CD14-positive monocyte (primary cell): ENCODE measurements at regions not wholly inside any gene's neighbourhood (a gene's known extent, or its start where the extent isn't known, plus 50 kb on each side); places are given as distances from the start of the nearest gene placed in this dataset.

Experiments used
- DNase-seq, 3 donors: peaks; one replicate each; pipeline ENCODE4 v3.0.0-alpha.2; 2011 to 2022
- H2AFZ ChIP-seq: 2 replicates; pipeline ENCODE4 v1.6.0; 2012; ENCODE audit warnings: mild to moderate bottlenecking, low read depth, low read length, inconsistent platforms; ENCODE audit not compliant: insufficient read depth, poor library complexity, severe bottlenecking
- H3K27ac ChIP-seq, 2 donors: 1 replicate in 1 of 2; 2 replicates in 1 of 2; pipeline ENCODE4 v1.5.1; 2012 to 2013; ENCODE audit warnings: low read length in 2 of 2, control low read depth in 1 of 2, inconsistent platforms in 1 of 2, low read depth in 1 of 2, mild to moderate bottlenecking in 1 of 2
- H3K27me3 ChIP-seq, 2 donors: one replicate each; pipeline versions ENCODE4 v1.6.0 to v1.6.1; 2011 to 2013; ENCODE audit warnings: low read length in 2 of 2; ENCODE audit not compliant: control insufficient read depth in 2 of 2, insufficient read depth in 2 of 2
- H3K36me3 ChIP-seq, 2 donors: replicated peaks in 1 of 2; 1 replicate in 1 of 2; 2 replicates in 1 of 2; pipeline versions ENCODE4 v1.5.1 to v1.6.1; 2012 to 2013; ENCODE audit warnings: low read length in 2 of 2, control low read depth in 1 of 2, inconsistent platforms in 1 of 2, mild to moderate bottlenecking in 1 of 2; ENCODE audit not compliant: insufficient read depth in 2 of 2, control insufficient read depth in 1 of 2
- H3K4me1 ChIP-seq, 2 donors: 1 replicate in 1 of 2; 2 replicates in 1 of 2; pipeline versions ENCODE4 v1.5.1 to v1.6.1; 2012 to 2013; ENCODE audit warnings: low read length in 2 of 2, control low read depth in 1 of 2, inconsistent platforms in 1 of 2, mild to moderate bottlenecking in 1 of 2, moderate library complexity in 1 of 2; ENCODE audit not compliant: insufficient read depth in 2 of 2, control insufficient read depth in 1 of 2
- H3K4me2 ChIP-seq: replicated peaks from 2 replicates; pipeline ENCODE3; 2012; ENCODE audit warnings: low read length, moderate library complexity, mild to moderate bottlenecking; ENCODE audit not compliant: poor library complexity, severe bottlenecking; ENCODE audit errors: extremely low read depth
- H3K4me3 ChIP-seq, 3 experiments: fragments of 200-600 bp in 1 of 3; sonication (generic) in 1 of 3; replicated peaks in 1 of 3; 1 replicate in 2 of 3; 2 replicates in 1 of 3; pipeline ENCODE4 v1.5.1; 2011 to 2013; ENCODE audit warnings: low read length in 3 of 3, mild to moderate bottlenecking in 3 of 3, control low read depth in 2 of 3, low read depth in 2 of 3, inconsistent platforms in 1 of 3, moderate library complexity in 1 of 3
- H3K79me2 ChIP-seq: 2 replicates; pipeline ENCODE4 v1.6.0; 2012; ENCODE audit warnings: mild to moderate bottlenecking, control low read depth, inconsistent platforms, low read length, moderate library complexity; ENCODE audit not compliant: insufficient read depth
- H3K9ac ChIP-seq: 2 replicates; pipeline ENCODE4 v1.6.0; 2017; ENCODE audit warnings: low read length, mild to moderate bottlenecking; ENCODE audit not compliant: insufficient read depth, poor library complexity, severe bottlenecking
- H3K9me3 ChIP-seq, 2 donors: replicated peaks in 1 of 2; 1 replicate in 1 of 2; 2 replicates in 1 of 2; pipeline versions ENCODE4 v1.5.1 to v1.6.1; 2012 to 2013; ENCODE audit warnings: low read length in 2 of 2, control low read depth in 1 of 2; ENCODE audit not compliant: control insufficient read depth in 1 of 2, insufficient read depth in 1 of 2
- H4K20me1 ChIP-seq: 2 replicates; pipeline ENCODE4 v1.6.0; 2012; ENCODE audit warnings: mild to moderate bottlenecking, low read length, control low read depth, moderate library complexity; ENCODE audit not compliant: insufficient read depth
- H3K27ac Mint-ChIP-seq, 7 donors: one replicate each; pipeline ENCODE4 v1.8.0; 2020; ENCODE audit warnings: mild to moderate bottlenecking in 7 of 7, mixed read lengths in 7 of 7, moderate library complexity in 6 of 7, inconsistent platforms in 2 of 7
- H3K27me3 Mint-ChIP-seq, 3 donors: one replicate each; pipeline ENCODE4 v1.8.0; 2021 to 2022; ENCODE audit warnings: low read depth in 3 of 3, mild to moderate bottlenecking in 3 of 3, mixed read lengths in 3 of 3, moderate library complexity in 3 of 3, inconsistent platforms in 1 of 3
- H3K36me3 Mint-ChIP-seq, 2 donors: one replicate each; pipeline ENCODE4 v1.8.0; 2020; ENCODE audit warnings: mixed read lengths in 2 of 2, inconsistent platforms in 1 of 2, mild to moderate bottlenecking in 1 of 2
- H3K4me1 Mint-ChIP-seq: one replicate; pipeline ENCODE4 v1.8.0; 2020; ENCODE audit warnings: mild to moderate bottlenecking, mixed read lengths
- H3K4me3 Mint-ChIP-seq, 2 donors: one replicate each; pipeline ENCODE4 v1.8.0; 2020; ENCODE audit warnings: mild to moderate bottlenecking in 2 of 2, mixed read lengths in 2 of 2, moderate library complexity in 1 of 2
- H3K9me3 Mint-ChIP-seq, 7 donors: one replicate each; pipeline ENCODE4 v1.8.0; 2020 to 2022; ENCODE audit warnings: mixed read lengths in 7 of 7, mild to moderate bottlenecking in 6 of 7, moderate library complexity in 6 of 7, inconsistent platforms in 2 of 7
- CTCF ChIP-seq: fragments of 200-600 bp; IDR thresholded peaks from one replicate; pipeline ENCODE4 v1.8.0; 2022; ENCODE audit warnings: antibody characterized with exemption, mild to moderate bottlenecking
- WGBS: methylation state at CpG from one replicate; pipeline ENCODE4 v1.1.5; 2013; ENCODE audit warnings: missing lambda C conversion rate; ENCODE audit not compliant: insufficient coverage; 5-methylcytosine and 5-hydroxymethylcytosine counted together
- intact Hi-C, 2 donors: fragments of 100-400 bp; cut with micrococcal nuclease; formaldehyde crosslinking; loops; one replicate each; pipeline versions ENCODE4 v1.15.0 to v1.15.1; 2023

GRCh38 chr9:25207402-25208195 is 470.6 kb downstream of the TUSC1 start:
- Mint-ChIP-seq H3K36me3 (no peaks in the 10 kb centered on the region), H3K27ac (no peak overlapping the region), H3K4me3 (no peak overlapping the region), H3K9me3 (peaks cover 0 to 5% (median 2%) of the 10 kb centered on the region in 7 donors), H3K4me1 (no peaks in the 10 kb centered on the region), H3K27me3 (no peaks in the 10 kb centered on the region)
- no peak overlapping the region for H3K4me2 ChIP-seq
- WGBS = 85% methylated on average over 5 of the region's 6 CpGs
- H3K4me3 ChIP-seq = no peak overlapping the region
- no peak overlapping the region for H3K9ac ChIP-seq
- H3K9me3 ChIP-seq = peaks cover 0 to 4% of the 10 kb centered on the region in 2 donors
- no peak overlapping the region for H2AFZ ChIP-seq
- no peaks in the 10 kb centered on the region for H3K36me3 ChIP-seq
- no peaks in the 10 kb centered on the region for H3K27me3 ChIP-seq
- H4K20me1 ChIP-seq = no peaks in the 10 kb centered on the region
- H3K79me2 ChIP-seq = no peaks in the 10 kb centered on the region
- H3K27ac ChIP-seq = no peak overlapping the region
- DNase-seq = no peak
- H3K4me1 ChIP-seq = no peaks in the 10 kb centered on the region
- TF ChIP-seq CTCF = no peak
- intact Hi-C loops = no loop called here

GRCh38 chr9:25206027-25206426 is 472.2 kb downstream of the TUSC1 start:
- WGBS = 67% methylated on average over 1 of the region's 4 CpGs
- Histone ChIP-seq H3K27me3 (no peaks in the 10 kb centered on the region), H3K36me3 (no peaks in the 10 kb centered on the region), H3K9ac (no peak overlapping the region), H3K4me2 (no peak overlapping the region), H4K20me1 (no peaks in the 10 kb centered on the region), H3K9me3 (peaks cover 5 to 7% of the 10 kb centered on the region in 2 donors), H2AFZ (no peak overlapping the region), H3K79me2 (no peaks in the 10 kb centered on the region), H3K4me3 (no peak overlapping the region), H3K27ac (no peak overlapping the region), H3K4me1 (no peaks in the 10 kb centered on the region)
- no peaks in the 10 kb centered on the region for H3K4me1 Mint-ChIP-seq
- no peak overlapping the region for H3K4me3 Mint-ChIP-seq
- H3K9me3 Mint-ChIP-seq = peaks cover 0 to 7% (median 3%) of the 10 kb centered on the region in 7 donors
- no peak overlapping the region for H3K27ac Mint-ChIP-seq
- TF ChIP-seq CTCF = no peak
- H3K27me3 Mint-ChIP-seq = no peaks in the 10 kb centered on the region
- no peak for DNase-seq
- intact Hi-C loops = no loop called here
- H3K36me3 Mint-ChIP-seq = no peaks in the 10 kb centered on the region
